ENCODE measurements at regions not wholly inside any gene's neighbourhood (a gene's known extent, or its start where the extent isn't known, plus 50 kb on each side); places are given as distances from the start of the nearest gene placed in this dataset.

DNA sequence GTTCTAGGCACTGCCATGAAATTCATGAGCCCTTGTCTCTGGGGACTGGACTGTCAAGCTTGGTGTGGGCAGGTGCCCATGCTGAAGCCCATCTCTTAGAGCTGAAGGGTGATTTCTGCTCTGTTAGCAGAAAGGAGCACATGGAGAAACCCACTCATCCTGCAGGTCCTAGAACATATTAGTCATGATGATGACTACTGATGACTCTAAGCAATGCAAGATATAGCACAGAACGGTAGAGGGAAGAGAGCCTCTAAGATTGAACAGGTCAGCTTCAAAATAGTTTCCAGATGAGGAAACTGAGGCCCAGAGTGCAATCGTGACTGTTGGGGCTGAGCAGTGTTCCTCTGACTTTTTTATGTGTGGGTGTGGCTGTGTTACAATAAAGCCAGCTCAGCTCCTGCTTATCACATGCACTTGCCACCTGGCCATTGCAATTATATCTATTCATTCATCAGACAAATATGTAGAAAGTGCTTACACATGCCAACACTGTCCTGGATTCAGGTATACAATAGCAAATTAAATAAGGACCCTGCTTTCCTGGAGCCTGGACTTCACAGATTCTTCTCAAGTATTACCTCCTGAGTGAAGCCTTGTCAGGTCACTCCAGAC lies 140.2 kb upstream of the BRINP1 start:
- Histone ChIP-seq H3K9me3 (ENCODE audit: control insufficient read depth, low read length) (no peaks in the 10 kb centered on the region), H3K27me3 (replicated peaks; ENCODE audit: control insufficient read depth, insufficient read depth, low read length, poor library complexity, severe bottlenecking) (no peaks in the 10 kb centered on the region), H3K4me1 (ENCODE audit: control insufficient read depth, insufficient read depth, low read length, poor library complexity, severe bottlenecking) (no peaks in the 10 kb centered on the region), H3K27ac (ENCODE audit: insufficient read depth, low read length, poor library complexity, severe bottlenecking) (no peak overlapping the region), H3K36me3 (ENCODE audit: control insufficient read depth, insufficient read depth, low read length) (no peaks in the 10 kb centered on the region), H3K4me3 (ENCODE audit: insufficient read depth, low read depth, low read length, poor library complexity, severe bottlenecking) (no peak overlapping the region)
- no peak for DNase-seq

- no peak for DNase-seq
- no peaks in the 10 kb centered on the region for H3K9me3 ChIP-seq (ENCODE audit: control insufficient read depth, low read length)
- H3K4me3 ChIP-seq (ENCODE audit: insufficient read depth, low read depth, low read length, poor library complexity, severe bottlenecking) = no peak overlapping the region
- H3K36me3 ChIP-seq (ENCODE audit: control insufficient read depth, insufficient read depth, low read length) = no peaks in the 10 kb centered on the region
- H3K27me3 ChIP-seq (replicated peaks; ENCODE audit: control insufficient read depth, insufficient read depth, low read length, poor library complexity, severe bottlenecking) = no peaks in the 10 kb centered on the region
- H3K27ac ChIP-seq (ENCODE audit: insufficient read depth, low read length, poor library complexity, severe bottlenecking) = no peak overlapping the region
- no peaks in the 10 kb centered on the region for H3K4me1 ChIP-seq (ENCODE audit: control insufficient read depth, insufficient read depth, low read length, poor library complexity, severe bottlenecking)
Measured at GRCh38 chr9:119501374-119501773, 132.1 kb upstream of the BRINP1 start.

DNA sequence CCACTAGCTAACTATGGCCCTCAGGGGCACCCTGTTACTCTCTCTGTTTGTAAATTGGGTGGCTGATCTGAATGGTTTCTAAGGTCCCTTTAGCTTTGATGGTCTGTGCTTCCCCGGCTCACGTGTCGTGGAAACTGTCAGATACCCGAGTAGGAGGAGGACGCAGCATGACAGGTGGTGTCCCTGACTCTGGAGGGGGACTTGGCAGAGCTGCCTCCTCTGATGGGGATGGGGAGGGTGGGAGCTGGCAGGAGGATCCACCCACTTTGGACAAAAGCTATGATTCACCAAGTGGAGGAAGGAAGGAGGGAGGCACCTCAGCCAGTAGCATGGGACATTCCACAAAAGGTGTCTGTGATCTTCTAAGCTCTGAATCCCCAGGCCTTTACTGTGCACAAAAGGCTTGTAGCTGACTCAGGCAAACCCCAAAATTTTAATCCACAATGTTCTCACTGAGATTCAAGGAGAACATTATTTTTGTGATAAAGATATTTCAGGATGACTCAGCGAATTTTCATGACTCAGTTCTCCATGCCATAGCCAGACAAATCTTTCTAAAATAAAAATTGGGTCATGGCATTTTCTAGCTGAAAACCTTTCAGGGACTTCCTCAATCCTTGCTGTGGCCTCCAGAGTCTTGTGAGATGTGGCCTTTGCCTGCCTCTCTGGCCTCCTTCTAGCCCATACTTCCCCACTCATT lies 131.0 kb upstream of the BRINP1 start:
- Histone ChIP-seq H3K9me3 (ENCODE audit: control insufficient read depth, low read length) (no peaks in the 10 kb centered on the region), H3K4me3 (ENCODE audit: insufficient read depth, low read depth, low read length, poor library complexity, severe bottlenecking) (no peak overlapping the region), H3K36me3 (ENCODE audit: control insufficient read depth, insufficient read depth, low read length) (no peaks in the 10 kb centered on the region), H3K27ac (ENCODE audit: insufficient read depth, low read length, poor library complexity, severe bottlenecking) (no peak overlapping the region), H3K4me1 (ENCODE audit: control insufficient read depth, insufficient read depth, low read length, poor library complexity, severe bottlenecking) (no peaks in the 10 kb centered on the region), H3K27me3 (replicated peaks; ENCODE audit: control insufficient read depth, insufficient read depth, low read length, poor library complexity, severe bottlenecking) (no peaks in the 10 kb centered on the region)
- no peak for DNase-seq

DNA sequence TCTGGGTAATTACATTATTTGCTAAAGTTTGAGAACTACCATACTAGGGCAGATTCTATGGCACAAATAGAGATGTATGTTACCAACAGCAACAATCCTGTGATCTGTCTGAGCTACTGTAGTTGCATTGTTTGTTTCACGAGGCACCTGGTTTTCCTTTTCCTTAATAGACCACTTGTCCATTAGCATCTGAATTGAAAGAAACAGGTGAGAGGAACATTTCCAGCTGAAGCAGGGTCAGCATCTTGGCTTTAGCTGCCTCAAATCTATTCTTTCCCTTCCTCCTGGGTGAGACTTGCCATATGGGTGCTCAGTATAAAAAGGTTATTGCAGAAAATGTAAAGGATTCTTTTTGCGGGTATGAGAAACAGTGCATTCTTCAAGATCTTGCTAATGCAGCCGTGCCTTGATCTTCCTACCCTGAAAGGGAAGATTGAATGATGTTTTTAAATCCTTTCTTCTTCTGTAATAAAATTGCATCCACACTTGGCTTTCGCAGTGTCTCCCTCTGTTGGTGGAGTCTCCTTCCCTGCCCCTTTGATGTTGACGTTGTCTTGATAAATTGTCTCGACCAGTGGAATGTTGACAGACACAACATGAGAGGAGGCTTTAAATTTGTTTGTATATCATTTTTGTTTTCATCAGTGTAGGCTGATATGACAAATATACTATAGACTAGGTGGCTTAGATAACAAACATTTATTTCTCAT lies 118.0 kb upstream of the BRINP1 start:
- no peak for DNase-seq
- Histone ChIP-seq H3K27ac (ENCODE audit: insufficient read depth, low read length, poor library complexity, severe bottlenecking) (no peak overlapping the region), H3K4me3 (ENCODE audit: insufficient read depth, low read depth, low read length, poor library complexity, severe bottlenecking) (no peak overlapping the region), H3K36me3 (ENCODE audit: control insufficient read depth, insufficient read depth, low read length) (no peaks in the 10 kb centered on the region), H3K4me1 (ENCODE audit: control insufficient read depth, insufficient read depth, low read length, poor library complexity, severe bottlenecking) (no peaks in the 10 kb centered on the region), H3K9me3 (ENCODE audit: control insufficient read depth, low read length) (no peaks in the 10 kb centered on the region), H3K27me3 (replicated peaks; ENCODE audit: control insufficient read depth, insufficient read depth, low read length, poor library complexity, severe bottlenecking) (no peaks in the 10 kb centered on the region)

DNA sequence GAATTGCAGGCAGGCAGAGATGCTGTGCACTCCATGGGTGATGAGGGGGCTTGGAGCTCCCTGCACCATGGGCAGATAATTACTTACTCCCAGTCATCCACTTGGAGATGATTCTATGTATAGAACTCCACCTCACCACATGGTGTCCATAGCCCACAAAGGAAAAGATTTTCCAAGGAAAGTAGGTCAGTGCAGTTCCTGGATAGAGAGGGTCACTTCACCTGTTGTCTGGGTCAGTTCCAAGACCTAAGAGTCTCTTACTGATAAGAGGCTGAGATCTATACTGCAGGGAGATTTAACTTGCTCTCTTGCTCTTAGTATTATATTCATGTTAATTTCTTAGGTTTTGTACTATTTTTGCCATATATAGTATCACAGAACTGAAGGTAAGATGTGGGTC lies 113.9 kb upstream of the BRINP1 start:
- Histone ChIP-seq H3K27ac (ENCODE audit: insufficient read depth, low read length, poor library complexity, severe bottlenecking) (no peak overlapping the region), H3K4me1 (ENCODE audit: control insufficient read depth, insufficient read depth, low read length, poor library complexity, severe bottlenecking) (no peaks in the 10 kb centered on the region)
- DNase-seq = no peak

GRCh38 chr9:119477197-119477596 lies 108.0 kb upstream of the BRINP1 start:
- Histone ChIP-seq H3K4me3 (ENCODE audit: insufficient read depth, low read depth, low read length, poor library complexity, severe bottlenecking) (no peak overlapping the region), H3K36me3 (ENCODE audit: control insufficient read depth, insufficient read depth, low read length) (no peaks in the 10 kb centered on the region), H3K9me3 (ENCODE audit: control insufficient read depth, low read length) (no peaks in the 10 kb centered on the region), H3K27me3 (replicated peaks; ENCODE audit: control insufficient read depth, insufficient read depth, low read length, poor library complexity, severe bottlenecking) (no peaks in the 10 kb centered on the region), H3K4me1 (ENCODE audit: control insufficient read depth, insufficient read depth, low read length, poor library complexity, severe bottlenecking) (no peaks in the 10 kb centered on the region), H3K27ac (ENCODE audit: insufficient read depth, low read length, poor library complexity, severe bottlenecking) (no peak overlapping the region)
- DNase-seq = no peak

More for the DNA sequence above, 113.9 kb upstream of the BRINP1 start:
- Histone ChIP-seq H3K4me3 (ENCODE audit: insufficient read depth, low read depth, low read length, poor library complexity, severe bottlenecking) (no peak overlapping the region), H3K36me3 (ENCODE audit: control insufficient read depth, insufficient read depth, low read length) (no peaks in the 10 kb centered on the region), H3K9me3 (ENCODE audit: control insufficient read depth, low read length) (no peaks in the 10 kb centered on the region), H3K27me3 (replicated peaks; ENCODE audit: control insufficient read depth, insufficient read depth, low read length, poor library complexity, severe bottlenecking) (no peaks in the 10 kb centered on the region)

GRCh38 chr9:119458068-119458467 lies 88.8 kb upstream of the BRINP1 start:
- Histone ChIP-seq H3K4me3 (ENCODE audit: insufficient read depth, low read depth, low read length, poor library complexity, severe bottlenecking) (no peak overlapping the region), H3K9me3 (ENCODE audit: control insufficient read depth, low read length) (no peaks in the 10 kb centered on the region), H3K4me1 (ENCODE audit: control insufficient read depth, insufficient read depth, low read length, poor library complexity, severe bottlenecking) (no peaks in the 10 kb centered on the region), H3K27ac (ENCODE audit: insufficient read depth, low read length, poor library complexity, severe bottlenecking) (no peak overlapping the region), H3K36me3 (ENCODE audit: control insufficient read depth, insufficient read depth, low read length) (no peaks in the 10 kb centered on the region), H3K27me3 (replicated peaks; ENCODE audit: control insufficient read depth, insufficient read depth, low read length, poor library complexity, severe bottlenecking) (no peaks in the 10 kb centered on the region)
- no peak for DNase-seq

GRCh38 chr9:119453980-119454379 lies 84.7 kb upstream of the BRINP1 start:
- Histone ChIP-seq H3K27ac (ENCODE audit: insufficient read depth, low read length, poor library complexity, severe bottlenecking) (no peak overlapping the region), H3K4me3 (ENCODE audit: insufficient read depth, low read depth, low read length, poor library complexity, severe bottlenecking) (no peak overlapping the region)

DNA sequence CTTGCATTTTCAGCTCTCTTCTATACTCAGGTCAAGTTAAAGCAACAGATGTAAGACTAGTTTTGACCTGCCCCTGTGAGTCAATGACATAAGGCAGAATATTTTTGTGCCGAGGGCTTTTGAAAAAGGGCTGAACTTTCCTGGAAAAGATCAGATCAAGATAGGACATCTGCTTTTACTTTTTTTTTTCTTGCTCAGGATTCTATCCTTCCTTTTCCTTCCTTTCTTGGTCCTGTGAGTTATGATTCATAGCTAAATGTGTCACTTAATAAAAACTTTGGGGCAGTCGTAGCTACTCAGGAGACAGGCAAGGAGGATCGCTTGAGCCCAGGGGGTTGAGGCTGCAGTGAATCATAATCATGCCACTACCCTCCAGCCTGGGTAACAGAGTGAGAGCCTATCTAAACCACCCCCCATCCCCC lies 84.3 kb upstream of the BRINP1 start:
- DNase-seq = no peak
- Histone ChIP-seq H3K36me3 (ENCODE audit: control insufficient read depth, insufficient read depth, low read length) (no peaks in the 10 kb centered on the region), H3K9me3 (ENCODE audit: control insufficient read depth, low read length) (no peaks in the 10 kb centered on the region), H3K4me1 (ENCODE audit: control insufficient read depth, insufficient read depth, low read length, poor library complexity, severe bottlenecking) (no peaks in the 10 kb centered on the region), H3K4me3 (ENCODE audit: insufficient read depth, low read depth, low read length, poor library complexity, severe bottlenecking) (no peak overlapping the region), H3K27me3 (replicated peaks; ENCODE audit: control insufficient read depth, insufficient read depth, low read length, poor library complexity, severe bottlenecking) (no peaks in the 10 kb centered on the region), H3K27ac (ENCODE audit: insufficient read depth, low read length, poor library complexity, severe bottlenecking) (no peak overlapping the region)

More at GRCh38 chr9:119453980-119454379, 84.7 kb upstream of the BRINP1 start:
- Histone ChIP-seq H3K4me1 (ENCODE audit: control insufficient read depth, insufficient read depth, low read length, poor library complexity, severe bottlenecking) (no peaks in the 10 kb centered on the region), H3K9me3 (ENCODE audit: control insufficient read depth, low read length) (no peaks in the 10 kb centered on the region), H3K36me3 (ENCODE audit: control insufficient read depth, insufficient read depth, low read length) (no peaks in the 10 kb centered on the region), H3K27me3 (replicated peaks; ENCODE audit: control insufficient read depth, insufficient read depth, low read length, poor library complexity, severe bottlenecking) (no peaks in the 10 kb centered on the region)
- DNase-seq = no peak

GRCh38 chr9:119451426-119451825 lies 82.2 kb upstream of the BRINP1 start:
- H3K36me3 ChIP-seq (ENCODE audit: control insufficient read depth, insufficient read depth, low read length) = no peaks in the 10 kb centered on the region
- no peak for DNase-seq
- H3K27ac ChIP-seq (ENCODE audit: insufficient read depth, low read length, poor library complexity, severe bottlenecking) = no peak overlapping the region
- no peaks in the 10 kb centered on the region for H3K9me3 ChIP-seq (ENCODE audit: control insufficient read depth, low read length)
- no peaks in the 10 kb centered on the region for H3K27me3 ChIP-seq (replicated peaks; ENCODE audit: control insufficient read depth, insufficient read depth, low read length, poor library complexity, severe bottlenecking)
- no peaks in the 10 kb centered on the region for H3K4me1 ChIP-seq (ENCODE audit: control insufficient read depth, insufficient read depth, low read length, poor library complexity, severe bottlenecking)
- H3K4me3 ChIP-seq (ENCODE audit: insufficient read depth, low read depth, low read length, poor library complexity, severe bottlenecking) = no peak overlapping the region

Measured in effector memory CD4-positive, alpha-beta T cell (primary cell).